Femur (tissue), 1 donor: ENCODE measurements at regions not wholly inside any gene's neighbourhood (a gene's known extent, or its start where the extent isn't known, plus 50 kb on each side); places are given as distances from the start of the nearest gene placed in this dataset.
"Not testable (repeated sequence)": the region's sequence is repeated elsewhere in the genome, so short reads cannot be mapped to it uniquely, and the experiment has no call there.

Source experiments
- DNase-seq: peaks from one replicate; pipeline ENCODE4 v3.0.0-alpha.2; 2017

DNA sequence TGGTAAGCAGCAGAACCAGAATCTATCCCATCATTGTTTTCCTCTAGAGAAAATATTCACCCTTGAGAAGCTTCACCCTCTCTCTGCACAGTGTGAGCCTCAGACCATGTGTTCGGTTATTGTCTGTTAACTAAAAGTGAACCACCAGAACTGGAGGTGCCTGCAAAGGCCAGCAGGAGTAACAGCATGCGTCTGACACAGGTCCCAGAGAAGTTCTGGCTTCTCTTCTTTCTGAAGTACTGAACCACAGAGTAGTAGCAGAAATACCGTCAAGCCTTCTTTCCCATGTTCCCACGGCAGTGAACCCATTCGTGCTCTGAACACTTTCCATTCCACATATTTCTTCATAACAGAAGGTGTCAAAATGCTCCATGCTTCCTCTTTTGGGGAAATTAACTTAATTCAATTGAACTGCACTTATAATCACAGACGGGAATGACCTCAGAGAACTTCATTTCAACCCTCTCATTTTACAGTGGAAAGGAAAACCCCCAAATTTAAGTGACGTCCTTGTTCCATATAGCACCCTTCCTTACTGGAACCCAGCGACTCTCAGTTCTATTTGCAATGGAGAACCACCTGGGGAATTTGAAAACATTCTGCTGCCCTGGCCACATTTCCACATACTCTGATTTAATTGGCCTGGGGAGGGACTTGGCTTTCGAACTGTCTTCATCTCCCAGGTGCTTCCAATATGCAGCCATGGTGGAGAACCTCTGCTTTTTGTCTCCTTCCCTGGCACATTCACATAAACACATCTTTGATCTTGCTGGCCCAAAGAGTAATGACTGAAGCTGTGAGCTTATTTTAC is 519.1 kb downstream of the RNF144A start:
- no peak for DNase-seq

DNA sequence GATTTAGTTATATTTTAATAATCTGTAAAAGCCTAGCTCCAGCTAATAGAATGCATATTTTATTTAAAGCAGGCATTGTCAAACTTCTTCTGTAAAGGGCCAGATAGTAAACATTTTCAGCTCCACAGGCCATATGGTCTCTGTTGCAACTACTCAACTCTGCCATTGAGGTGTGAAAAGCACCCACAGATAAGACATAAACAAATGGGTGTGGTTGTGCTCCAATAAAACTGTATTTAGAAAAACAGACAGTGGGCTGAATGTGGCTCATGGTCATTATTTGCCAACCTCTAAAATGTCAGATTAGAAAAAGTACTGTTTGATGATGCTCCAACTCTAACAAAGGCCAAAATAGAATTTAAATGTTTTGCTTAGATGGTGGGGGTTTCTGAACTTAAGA is 519.9 kb downstream of the RNF144A start:
- DNase-seq = no peak

DNA sequence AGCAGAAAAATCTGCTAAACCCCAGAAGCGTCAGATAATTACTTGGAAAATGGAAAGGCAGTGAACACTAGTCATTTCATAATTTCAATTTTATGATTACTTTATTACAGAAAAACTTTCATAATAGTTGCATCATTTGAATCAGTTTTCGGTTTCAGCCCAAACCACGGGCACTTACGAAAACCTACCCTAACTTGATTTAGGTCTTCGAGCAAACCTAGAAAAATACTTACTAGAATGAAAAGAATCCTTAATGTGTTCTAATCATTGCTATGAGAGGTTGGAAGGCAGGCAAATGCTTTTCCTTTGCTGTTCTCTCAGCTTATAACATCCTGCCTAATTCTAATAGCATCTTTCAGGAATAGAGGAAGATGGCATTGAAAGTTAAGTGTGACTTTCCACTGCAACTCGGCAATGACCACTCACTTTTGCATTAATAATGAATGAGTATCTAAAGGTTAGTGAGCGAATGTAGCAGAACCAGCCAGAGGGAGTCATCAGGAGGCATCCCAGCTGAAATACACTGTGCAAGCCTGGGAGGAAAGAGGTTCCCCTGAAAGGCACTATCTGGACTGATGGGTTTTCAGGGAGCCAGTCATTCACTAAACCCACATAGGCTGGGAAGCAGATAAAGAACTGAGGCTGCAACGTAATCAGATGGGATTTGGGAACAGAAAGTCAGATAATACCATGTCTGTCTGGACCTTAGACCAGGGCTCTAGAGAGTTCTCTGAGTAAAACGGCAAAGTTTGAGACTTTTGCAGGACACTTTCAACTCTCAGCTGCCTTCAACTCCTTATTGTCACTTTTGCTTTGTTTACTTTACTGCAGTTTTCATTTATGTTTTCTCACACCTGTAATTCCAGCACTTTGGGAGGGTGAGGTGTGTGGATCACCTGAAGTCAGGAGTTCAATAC is 520.8 kb downstream of the RNF144A start:
- DNase-seq = no peak

DNA sequence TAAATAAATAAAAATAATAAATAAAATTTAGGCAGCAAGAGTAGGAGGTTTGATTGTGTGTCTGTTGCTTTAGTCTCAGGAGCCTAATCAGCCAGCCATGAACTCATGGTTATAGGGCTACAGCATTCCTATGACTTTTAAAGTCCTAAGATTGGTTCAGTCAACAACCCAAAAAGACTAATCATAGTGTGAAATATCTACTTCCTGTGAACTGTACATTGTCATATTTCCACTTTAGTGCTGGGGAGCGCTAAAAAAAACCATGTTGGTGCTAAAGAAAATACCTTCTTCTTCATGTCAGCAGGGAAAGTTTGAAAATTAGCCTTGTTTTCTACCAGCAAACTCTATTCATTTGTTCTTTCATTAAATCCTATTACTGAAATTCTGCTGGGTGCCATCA is 521.6 kb downstream of the RNF144A start:
- no peak for DNase-seq

DNA sequence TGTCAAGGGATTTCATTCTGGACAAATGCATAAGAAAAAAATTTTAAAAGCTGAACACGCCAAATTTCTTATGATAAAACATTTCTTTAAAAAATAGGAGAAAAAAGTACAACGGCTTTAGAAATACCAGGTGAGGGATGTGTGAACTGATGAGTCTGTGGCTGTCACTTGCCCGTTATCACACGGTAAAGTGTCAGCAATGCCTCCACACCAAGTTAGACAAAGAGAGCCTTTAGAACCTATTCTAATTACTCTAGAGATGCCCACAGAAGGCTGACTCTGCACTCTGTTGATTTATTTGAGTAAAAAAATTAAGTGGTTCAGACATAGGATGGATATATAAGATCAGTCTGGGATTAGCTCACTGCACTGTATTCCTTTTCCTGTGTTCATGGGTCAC is 523.8 kb downstream of the RNF144A start:
- no peak for DNase-seq

DNA sequence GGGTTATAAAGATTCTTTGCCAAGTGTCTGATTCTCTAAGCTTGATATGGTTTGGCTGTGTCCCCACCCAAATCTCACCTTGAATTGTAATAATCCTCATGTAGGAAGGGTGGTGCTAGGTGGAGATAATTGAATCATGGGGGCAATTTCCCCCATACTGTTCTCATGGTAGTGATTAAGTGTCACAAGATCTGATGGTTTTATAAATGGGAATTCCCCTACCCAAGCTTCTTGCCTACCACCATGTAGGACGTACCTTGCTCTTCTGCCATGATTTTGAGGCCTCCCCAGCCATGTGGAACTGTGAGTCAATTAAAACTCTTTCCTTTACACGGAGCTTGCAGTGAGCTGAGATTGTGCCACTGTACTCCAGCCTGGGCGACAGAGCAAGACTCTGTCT is 524.6 kb downstream of the RNF144A start:
- not testable (repeated sequence) for DNase-seq

DNA sequence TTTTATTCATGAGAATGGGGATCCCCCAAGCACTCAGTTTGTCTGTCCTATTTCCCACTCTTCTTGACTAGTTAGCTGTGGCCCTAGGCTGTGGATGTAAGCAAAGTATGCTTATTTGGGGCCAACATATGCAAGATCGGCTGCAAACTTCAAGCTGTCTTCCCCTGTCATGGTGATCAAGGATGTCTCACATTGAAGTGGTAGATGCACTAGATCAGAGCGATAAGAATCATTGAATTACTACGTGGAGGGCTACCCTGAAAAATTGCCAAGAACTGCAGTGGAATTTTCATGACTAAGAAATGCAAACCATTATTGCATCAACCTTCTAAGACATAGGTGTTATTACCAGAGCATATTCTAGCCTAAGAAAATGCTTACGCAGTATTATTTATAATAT is 527.4 kb downstream of the RNF144A start:
- DNase-seq = no peak

DNA sequence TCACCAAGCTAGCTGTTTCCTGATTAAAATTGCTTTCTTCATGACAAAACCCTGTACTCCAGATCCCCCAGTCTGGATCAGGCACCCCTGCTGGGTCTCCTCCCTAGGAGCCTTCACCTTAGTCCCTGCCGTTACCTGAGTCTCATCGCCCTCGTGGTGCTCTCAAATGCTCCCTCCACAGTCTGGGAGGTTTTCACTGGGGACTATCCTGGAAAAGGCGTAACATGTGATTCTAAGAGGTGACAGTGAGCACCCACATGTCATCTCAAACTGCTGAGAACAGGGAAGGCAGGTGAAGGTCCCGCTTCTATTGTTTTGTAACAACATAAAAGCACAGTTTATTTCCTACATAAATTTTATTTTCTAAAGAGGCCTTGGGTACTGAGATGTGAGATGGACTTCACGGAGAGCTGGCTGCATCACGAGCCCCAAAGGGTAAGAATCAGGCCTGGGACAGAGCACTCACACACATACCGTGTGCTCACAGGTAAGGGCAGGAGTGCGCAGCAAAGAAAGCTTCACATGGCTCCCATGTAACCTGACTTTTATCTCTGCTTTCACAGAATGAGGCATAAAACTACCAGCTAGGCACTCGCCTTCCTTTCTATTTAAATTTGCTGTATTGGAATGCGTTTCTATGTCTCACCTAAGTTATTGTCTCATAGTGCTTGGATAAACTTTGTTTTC is 531.5 kb downstream of the RNF144A start:
- no peak for DNase-seq

DNA sequence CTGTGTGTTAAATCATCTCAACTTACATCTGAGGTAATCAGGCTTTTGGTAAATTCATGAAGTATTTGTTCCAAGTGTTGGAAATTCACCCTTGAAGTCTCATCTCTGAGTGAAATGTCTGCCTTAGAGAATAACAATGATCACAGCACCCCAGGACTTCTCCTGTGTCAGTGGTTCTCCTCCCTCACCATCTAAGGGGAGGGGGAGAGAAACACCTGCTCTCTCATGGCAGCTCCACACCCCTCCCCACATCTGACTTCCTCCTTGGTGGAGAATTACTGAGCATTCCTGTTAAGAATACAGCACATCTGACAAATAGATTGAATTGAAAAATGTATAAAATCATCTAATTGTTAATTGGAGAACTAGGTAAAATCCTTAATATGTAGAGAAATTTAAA is 532.1 kb downstream of the RNF144A start:
- no peak for DNase-seq

DNA sequence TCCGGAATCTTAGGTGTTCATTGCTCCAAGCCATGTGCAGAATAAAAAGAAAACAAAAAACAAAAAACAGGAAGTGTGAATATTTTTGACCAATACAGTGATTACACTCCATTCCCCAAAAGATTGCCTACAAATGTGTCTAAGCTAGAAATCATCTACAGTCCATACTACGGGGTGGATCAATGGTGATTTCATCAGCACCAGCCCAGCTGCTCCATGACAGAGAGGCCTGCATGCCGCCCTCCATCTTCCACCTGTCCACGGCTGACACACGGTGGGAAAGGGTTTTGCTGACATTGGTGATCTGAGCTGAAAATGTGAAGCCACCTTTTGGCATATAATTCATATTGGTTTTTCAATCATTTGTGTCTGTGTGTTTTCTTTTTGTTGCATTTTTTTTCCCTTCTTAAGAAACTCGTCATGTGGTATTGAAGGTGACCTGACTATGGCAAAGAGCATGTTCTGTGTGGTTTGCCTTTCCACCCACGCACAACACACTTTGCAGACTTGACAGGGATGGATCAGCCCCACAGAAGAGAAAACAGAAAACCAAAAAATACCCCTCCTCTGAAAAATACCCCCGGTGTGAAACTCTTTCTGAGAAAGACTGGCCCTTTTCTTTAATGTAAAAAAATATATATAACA is 533.1 kb downstream of the RNF144A start:
- DNase-seq = no peak

DNA sequence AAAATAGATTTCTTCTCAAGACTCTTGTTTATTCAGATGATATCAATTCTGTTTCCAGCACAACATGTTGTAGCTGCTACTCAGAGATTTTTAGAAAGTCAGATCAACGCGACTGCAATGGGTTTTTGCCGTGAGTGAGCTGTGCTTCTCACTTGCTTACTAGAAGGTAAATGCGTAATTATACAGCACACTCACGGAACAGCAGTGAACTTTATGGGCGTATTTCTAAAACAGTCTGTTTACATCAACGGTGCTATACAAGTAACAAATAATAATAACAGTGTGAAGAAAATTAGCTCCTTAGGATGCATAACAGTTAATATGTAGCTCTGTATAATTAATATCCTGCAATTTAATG is 533.6 kb downstream of the RNF144A start:
- DNase-seq = no peak

DNA sequence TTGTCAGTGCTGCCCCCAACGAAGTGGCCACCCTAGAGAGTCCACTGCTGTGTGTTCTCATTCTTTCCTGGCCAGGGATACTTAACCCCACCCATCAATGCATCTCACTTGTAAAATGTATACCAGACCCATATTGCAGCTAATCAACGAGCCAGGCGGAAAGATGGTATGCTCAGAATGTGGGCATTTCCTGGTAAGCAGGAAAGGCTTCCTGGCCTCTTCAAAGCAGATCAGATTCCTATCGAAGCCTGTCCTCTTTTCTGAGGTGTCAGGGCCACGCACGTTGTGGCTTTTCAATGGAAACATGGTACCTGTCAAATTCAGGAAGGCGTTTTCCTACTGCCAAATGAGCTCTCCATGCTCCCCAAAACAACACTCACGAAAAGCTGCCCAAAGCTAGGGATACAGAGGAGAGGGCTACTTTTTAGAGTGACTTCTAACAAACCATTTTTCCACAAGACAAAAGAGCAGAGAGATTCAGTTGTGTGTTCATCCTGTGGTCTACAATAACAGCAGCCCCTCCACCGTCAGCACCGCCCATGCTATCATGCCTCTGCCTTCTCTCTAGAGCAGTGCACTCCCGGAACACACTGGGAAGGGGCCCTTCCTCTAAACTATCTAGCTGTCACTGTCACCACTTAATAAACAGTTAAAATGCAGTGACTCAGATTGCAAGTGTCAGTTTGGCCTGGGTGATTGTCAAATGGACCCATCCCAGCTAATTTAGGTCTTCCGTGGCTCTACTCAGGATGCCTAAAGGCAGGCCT is 535.1 kb downstream of the RNF144A start:
- DNase-seq = no peak

DNA sequence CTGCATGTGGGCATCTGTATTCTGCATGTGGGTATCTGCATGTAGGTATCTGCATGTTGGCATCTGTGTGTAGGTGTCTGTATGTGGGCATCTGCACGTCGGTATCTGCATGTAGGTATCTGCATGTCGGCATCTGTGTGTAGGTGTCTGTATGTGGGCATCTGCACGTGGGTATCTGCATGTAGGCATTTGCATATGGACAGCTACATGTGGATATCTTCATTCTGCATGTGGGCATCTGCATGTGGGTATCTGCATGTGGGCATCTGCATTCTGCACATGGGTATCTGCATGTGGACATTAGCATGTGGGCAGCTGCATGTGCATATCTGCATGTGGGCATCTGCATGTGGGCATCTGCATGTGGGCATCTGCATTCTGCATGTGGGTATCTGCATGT is 537.4 kb downstream of the RNF144A start:
- DNase-seq = no peak

DNA sequence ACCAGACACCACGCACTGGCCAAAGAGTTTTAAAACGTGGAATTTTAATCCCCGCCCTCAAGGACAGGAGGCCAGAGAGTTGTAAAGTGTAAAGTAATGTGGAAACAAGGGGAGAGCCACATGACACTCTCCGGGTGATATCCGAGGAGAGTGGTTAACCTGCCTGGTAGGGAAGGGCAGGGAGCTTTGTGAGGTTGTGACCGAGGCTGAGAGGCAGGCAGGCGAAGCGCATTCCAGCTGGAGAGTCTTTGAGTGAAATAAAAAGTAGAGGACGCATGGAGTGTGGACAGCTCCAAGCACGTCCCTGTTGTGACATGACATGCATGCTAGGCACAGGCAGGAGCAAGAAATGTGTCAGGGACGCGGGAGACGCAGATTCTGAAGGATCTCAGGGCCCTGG is 539.5 kb downstream of the RNF144A start:
- no peak for DNase-seq

DNA sequence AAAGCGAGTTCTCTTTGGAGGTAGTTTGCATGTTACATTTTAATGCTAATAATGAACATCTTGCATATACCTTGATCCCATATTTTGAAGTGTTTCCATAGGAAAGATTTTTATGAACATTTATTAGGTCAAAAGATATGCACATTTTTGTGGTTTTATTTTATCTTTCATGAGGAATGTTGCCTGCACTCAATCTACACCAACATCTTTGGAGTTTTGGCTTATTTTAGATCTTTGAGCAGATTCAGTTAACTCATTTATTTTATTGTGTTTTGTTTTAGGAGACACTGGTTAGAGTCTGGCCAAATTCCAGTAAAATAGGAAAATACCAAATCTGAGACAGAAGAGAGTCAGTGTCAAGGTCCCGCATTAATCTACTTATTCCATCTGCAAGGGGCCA is 540.9 kb downstream of the RNF144A start:
- DNase-seq = no peak

DNA sequence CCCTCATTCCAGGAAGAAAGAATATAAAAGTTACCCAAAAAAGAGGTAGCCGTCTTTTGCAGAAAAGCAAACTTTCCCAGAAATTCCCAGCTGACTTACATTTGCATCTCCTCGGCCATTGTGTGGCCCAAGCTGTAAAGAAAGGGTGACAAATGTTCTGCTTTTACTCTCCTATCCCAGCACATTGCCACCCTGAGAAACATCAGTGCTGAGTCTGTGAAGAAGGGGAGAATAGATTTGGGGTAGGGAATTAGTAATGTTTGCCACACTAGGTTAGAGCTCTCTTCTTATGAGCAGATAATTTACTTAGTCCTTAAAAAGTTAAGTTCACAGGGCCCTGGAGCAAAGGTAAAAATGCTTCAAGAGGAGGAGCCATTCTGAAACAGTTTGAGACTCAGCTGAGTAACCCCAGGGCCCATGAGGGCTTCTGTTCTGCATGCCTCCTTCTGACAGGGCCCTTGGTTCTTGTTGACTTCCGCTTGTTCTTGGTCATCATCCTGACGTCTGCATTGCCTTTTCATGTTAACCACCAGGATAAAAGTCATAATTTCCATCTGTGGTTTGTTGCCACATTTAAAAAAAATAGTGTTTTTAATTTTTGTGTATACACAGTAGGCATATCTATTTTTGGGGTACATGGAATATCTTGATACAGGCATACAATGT is 550.7 kb downstream of the RNF144A start:
- DNase-seq = no peak

DNA sequence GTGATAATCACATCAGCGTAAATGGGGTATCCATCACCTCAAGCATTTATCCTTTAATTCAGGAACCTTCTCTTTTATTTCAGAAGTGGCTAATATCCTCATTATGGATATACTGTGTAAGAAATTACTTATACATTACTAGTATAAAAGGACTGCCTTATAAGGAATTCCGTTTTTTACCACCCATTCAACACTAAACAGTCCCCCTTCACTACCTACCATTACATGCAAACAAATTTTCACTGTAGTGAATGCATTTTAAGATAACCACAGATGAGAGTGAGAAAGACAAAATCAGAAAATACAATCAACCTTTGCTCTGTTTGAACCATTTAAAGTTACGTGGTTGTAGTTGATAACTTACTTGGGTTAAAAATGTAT is 551.2 kb downstream of the RNF144A start:
- no peak for DNase-seq

DNA sequence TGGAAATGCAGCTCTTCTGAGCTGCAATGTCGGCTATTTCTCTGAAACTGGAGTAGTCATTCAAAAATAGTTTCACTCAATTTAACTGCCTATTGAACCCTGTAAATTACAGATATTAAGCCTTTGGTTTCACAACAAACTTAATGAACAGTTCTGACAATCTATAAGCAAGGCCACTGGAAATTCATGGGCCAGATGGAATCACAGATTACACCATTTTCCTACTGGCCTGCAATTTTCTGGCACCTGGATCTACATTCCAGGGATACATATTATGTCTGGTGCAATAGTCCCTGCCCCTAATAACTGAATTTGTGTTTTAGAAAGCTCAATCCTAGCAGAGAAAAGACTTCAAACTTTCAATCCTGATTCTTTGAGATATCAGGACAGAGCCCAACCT is 551.7 kb downstream of the RNF144A start:
- DNase-seq = no peak

DNA sequence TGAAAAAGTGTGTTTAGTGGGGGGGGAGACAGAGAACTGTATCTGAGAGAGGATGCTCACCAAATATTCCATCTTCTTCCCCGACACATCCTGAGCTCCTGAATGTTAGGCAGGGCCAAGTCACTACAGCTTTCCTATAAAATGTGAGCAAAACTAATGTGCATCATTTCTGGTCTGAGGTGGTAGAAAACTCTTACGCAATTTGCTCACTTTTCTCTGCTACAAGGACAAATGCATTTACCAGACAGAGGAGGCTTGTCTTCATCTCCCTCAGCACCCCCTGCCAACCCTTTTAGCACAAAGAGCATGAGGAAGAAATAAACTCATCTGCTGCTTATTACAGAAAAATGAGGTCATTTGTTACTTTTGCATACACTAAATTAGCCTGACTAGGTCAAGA is 554.0 kb downstream of the RNF144A start:
- DNase-seq = no peak

DNA sequence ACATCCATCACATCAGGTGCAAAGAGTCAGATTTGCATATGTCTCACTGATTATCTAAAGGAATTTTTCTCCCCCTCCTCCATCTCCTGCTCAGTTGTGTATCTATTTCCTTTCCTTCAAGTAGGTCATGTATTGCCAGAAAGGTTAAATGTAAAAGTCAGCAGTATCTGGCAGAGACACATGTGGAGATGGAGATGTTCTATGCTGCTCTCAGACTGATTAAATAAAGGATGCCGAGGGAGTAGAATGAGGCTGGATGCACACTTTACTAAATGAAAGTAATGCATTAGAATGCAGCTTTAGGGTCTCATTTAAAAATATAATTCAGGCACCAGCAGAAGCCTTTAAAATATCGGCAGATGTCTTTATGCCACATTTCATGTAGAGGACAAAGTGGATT is 555.3 kb downstream of the RNF144A start:
- no peak for DNase-seq

DNA sequence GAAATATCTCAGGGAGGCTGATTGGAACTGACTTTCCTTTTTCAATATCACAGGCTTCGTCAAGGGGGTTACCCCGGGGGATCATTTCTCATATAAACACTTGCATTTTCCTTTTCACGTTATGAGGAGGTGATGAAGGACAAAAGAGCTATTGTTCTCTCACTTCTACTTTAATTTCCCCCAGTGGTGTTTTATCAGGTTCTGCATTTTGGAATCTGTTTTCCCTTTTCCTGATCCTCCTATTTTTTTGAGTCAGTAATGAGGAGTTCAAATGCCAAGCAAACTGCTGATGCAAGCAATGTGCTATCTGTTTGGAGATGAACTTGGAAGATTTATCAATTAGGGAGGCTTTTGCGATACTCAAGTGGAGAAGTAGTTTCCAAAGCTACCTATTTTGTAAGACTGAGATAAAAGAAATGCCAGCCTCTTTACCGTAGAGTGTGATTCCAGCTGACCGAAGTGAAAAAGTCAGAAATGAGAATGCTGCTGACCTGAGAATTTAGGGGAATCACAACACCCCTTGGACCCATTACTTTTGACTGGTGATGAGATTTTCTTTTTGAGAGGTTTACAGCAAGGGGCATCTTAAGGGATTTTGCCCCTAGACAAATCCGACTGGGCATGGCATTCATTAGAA is 556.0 kb downstream of the RNF144A start:
- DNase-seq = no peak
